Esophagus muscularis mucosa (tissue), 4 donors: ENCODE measurements at regions not wholly inside any gene's neighbourhood (a gene's known extent, or its start where the extent isn't known, plus 50 kb on each side); places are given as distances from the start of the nearest gene placed in this dataset.
"Not testable (repeated sequence)": the region's sequence is repeated elsewhere in the genome, so short reads cannot be mapped to it uniquely, and the experiment has no call there.

Source experiments
- DNase-seq: peaks from one replicate; pipeline ENCODE4 v3.0.0-alpha.2; 2017; ENCODE audit errors: extremely low spot score
- H3K27ac ChIP-seq, 4 donors: fragments of 200-600 bp; sonication (generic); replicated peaks in 1 of 4; 1 replicate in 3 of 4; 2 replicates in 1 of 4; pipeline ENCODE4 v1.5.1; 2016 to 2019; ENCODE audit warnings: mild to moderate bottlenecking in 1 of 4
- H3K27me3 ChIP-seq, 4 donors: fragments of 200-600 bp; sonication (generic); one replicate each; pipeline versions ENCODE4 v1.5.1 to v1.6.0; 2016 to 2019
- H3K36me3 ChIP-seq, 4 donors: fragments of 200-600 bp; sonication (generic); one replicate each; pipeline ENCODE4 v1.5.1; 2016 to 2019
- H3K4me1 ChIP-seq, 4 donors: fragments of 200-600 bp; sonication (generic); one replicate each; pipeline ENCODE4 v1.5.1; 2016 to 2019
- H3K4me3 ChIP-seq, 4 donors: fragments of 200-600 bp; sonication (generic); 1 replicate in 2 of 4; 2 replicates in 2 of 4; pipeline ENCODE4 v1.5.1; 2016 to 2019; ENCODE audit warnings: mild to moderate bottlenecking in 4 of 4, moderate library complexity in 1 of 4
- H3K9me3 ChIP-seq, 4 donors: fragments of 200-600 bp; sonication (generic); 1 replicate in 3 of 4; 2 replicates in 1 of 4; pipeline ENCODE4 v1.5.1; 2016 to 2019
- EP300 ChIP-seq: sonication (generic); formaldehyde crosslinking; IDR thresholded peaks from one replicate; pipeline ENCODE4 v1.6.1; 2017; ENCODE audit warnings: antibody characterized with exemption
- POLR2A ChIP-seq: fragments of 450-650 bp; IDR thresholded peaks from one replicate; pipeline ENCODE4 v1.6.1; 2017; ENCODE audit warnings: antibody characterized with exemption, moderate library complexity, mild to moderate bottlenecking, low read depth
- POLR2AphosphoS5 ChIP-seq, 2 donors: sonication (generic); formaldehyde crosslinking; IDR thresholded peaks; one replicate each; pipeline ENCODE4 v1.6.1; 2017; ENCODE audit warnings: antibody characterized with exemption in 2 of 2
- WGBS: methylation state at CpG from one replicate; pipeline ENCODE4 v1.1.5; 2018; 5-methylcytosine and 5-hydroxymethylcytosine counted together
- intact Hi-C: fragments of 100-400 bp; cut with DNase I; formaldehyde crosslinking; loops from one replicate; pipeline ENCODE4 v1.15.1; 2023
- TF ChIP-seq, protein P1 (sequence below), 3 experiments: fragments of 200-600 bp in 2 of 3; fragments of 450-650 bp in 1 of 3; sonication (generic) in 2 of 3; IDR thresholded peaks; one replicate each; pipeline ENCODE4 v1.5.1; 2017 to 2019; ENCODE audit warnings: antibody characterized with exemption in 3 of 3, mild to moderate bottlenecking in 2 of 3, moderate library complexity in 1 of 3

DNA sequence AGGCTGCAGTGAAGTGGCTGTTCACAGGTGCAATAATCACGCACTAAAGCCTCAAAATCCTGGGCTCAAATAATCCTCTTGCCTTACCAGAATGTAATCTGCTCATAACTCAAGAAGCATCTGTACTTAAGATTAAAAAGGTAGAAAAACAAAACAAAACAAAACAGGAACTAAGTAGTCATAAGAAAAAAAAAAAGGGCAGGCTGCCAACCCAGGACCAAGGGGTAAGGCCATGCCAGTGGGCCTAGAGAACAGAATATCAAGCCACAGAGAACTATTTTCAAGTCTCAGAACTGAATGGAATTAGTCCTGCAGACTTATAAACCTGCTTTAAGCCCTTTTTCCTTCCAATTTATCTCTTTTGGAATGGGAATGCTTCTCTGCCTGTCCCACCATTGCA, 64.8 kb upstream of the TBC1D3K start:
- no peak overlapping the region for H3K27ac ChIP-seq
- TF ChIP-seq POLR2AphosphoS5 (IDR thresholded peaks at IDR 0.05) (no peak), EP300 (no peak), POLR2A (no peak)
- TF ChIP-seq, protein P1, sequence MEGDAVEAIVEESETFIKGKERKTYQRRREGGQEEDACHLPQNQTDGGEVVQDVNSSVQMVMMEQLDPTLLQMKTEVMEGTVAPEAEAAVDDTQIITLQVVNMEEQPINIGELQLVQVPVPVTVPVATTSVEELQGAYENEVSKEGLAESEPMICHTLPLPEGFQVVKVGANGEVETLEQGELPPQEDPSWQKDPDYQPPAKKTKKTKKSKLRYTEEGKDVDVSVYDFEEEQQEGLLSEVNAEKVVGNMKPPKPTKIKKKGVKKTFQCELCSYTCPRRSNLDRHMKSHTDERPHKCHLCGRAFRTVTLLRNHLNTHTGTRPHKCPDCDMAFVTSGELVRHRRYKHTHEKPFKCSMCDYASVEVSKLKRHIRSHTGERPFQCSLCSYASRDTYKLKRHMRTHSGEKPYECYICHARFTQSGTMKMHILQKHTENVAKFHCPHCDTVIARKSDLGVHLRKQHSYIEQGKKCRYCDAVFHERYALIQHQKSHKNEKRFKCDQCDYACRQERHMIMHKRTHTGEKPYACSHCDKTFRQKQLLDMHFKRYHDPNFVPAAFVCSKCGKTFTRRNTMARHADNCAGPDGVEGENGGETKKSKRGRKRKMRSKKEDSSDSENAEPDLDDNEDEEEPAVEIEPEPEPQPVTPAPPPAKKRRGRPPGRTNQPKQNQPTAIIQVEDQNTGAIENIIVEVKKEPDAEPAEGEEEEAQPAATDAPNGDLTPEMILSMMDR (IDR thresholded peaks at IDR 0.05), result no peak
- DNase-seq, result no peak
- WGBS, result 91% methylated on average over 1 of the region's 1 CpG
- intact Hi-C loops, result no loop called here
- H3K27me3 ChIP-seq, result peaks cover 0 to 15% (median 0%) of the 10 kb centered on the region in 4 donors
- H3K4me3 ChIP-seq, result no peak overlapping the region
- no peaks in the 10 kb centered on the region for H3K9me3 ChIP-seq
- no peaks in the 10 kb centered on the region for H3K4me1 ChIP-seq
- H3K36me3 ChIP-seq, result no peaks in the 10 kb centered on the region

DNA sequence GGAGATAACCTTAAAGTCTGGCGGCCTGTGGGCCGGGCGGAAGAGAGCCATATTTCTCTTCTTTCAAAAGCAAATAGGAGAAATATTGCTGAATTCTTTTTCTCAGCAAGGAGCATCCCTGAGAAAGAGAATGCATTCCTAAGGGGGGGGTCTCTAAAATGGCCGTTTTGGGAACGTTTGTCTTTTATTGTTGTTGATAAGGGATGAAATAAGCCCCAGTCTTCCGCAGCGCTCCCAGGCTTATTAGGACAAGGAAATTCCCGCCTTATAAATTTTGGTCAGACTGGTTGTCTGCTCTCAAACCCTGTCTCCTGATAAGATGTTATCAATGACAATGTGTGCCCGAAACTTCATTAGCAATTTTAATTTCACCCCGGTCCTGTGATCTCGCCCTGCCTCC, 65.8 kb upstream of the TBC1D3K start:
- H3K27ac ChIP-seq, H3K9me3 ChIP-seq, DNase-seq, H3K36me3 ChIP-seq, intact Hi-C loops, H3K4me3 ChIP-seq, H3K4me1 ChIP-seq: not testable (repeated sequence)
- peaks cover 0 to 15% (median 0%) of the 10 kb centered on the region in 4 donors for H3K27me3 ChIP-seq
- 93% methylated on average over 11 of the region's 11 CpGs for WGBS

DNA sequence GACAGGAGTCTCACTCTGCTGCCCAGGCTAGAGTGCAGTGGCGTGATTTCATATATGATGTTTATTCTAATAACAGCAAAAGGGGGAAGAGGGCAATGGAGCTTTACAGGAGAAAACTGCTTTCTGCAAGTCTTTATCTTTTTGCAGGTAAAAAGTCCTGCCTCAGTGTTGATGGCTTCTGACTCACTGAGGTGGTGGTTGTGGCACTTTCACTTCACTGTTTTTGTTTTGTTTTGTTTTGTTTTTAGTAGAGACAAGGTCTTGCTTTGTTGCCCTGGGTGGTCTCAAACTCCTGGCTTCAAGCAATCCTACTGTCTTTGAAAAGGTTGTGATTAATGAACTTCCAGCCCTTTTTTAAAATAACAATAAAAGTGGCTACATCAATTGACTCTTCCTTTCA, 68.0 kb upstream of the TBC1D3K start:
- Histone ChIP-seq H3K27ac (no peak overlapping the region), H3K4me3 (no peak overlapping the region), H3K9me3 (no peaks in the 10 kb centered on the region), H3K4me1 (no peaks in the 10 kb centered on the region), H3K27me3 (peaks cover 0 to 26% (median 0%) of the 10 kb centered on the region in 4 donors), H3K36me3 (no peaks in the 10 kb centered on the region)
- DNase-seq, result no peak
- WGBS, result 75% methylated on average over 1 of the region's 1 CpG
- intact Hi-C loops, result no loop called here
- TF ChIP-seq EP300, result no peak
- no peak for TF ChIP-seq POLR2AphosphoS5 (IDR thresholded peaks at IDR 0.05)
- TF ChIP-seq, protein P1 (IDR thresholded peaks at IDR 0.05), result no peak
- TF ChIP-seq POLR2A, result no peak

DNA sequence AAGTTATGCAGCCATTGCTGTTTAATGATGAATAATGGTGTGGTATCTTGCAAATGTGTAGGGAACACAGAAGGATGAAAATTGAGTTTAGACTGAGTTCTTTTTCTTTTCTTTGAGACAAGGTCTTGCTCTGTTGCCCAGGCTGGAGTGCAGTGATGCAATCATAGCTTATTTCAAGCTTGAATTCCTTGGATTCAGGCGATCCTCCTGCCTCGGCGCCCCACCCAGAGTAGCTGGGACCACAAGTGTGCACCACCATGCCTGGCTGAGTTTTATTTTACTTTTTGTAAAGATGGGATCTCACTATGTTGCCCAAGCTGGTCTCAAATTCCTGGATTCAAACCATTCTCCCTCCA, 74.6 kb upstream of the TBC1D3K start:
- Histone ChIP-seq H3K9me3 (no peaks in the 10 kb centered on the region), H3K4me1 (peaks cover 0 to 6% (median 4%) of the 10 kb centered on the region in 4 donors), H3K36me3 (no peaks in the 10 kb centered on the region), H3K27ac (no peak overlapping the region), H3K4me3 (no peak overlapping the region), H3K27me3 (peaks cover 0 to 34% (median 2%) of the 10 kb centered on the region in 4 donors)
- intact Hi-C loops, result no loop called here
- DNase-seq, result no peak
- WGBS, result 89% methylated on average over 3 of the region's 3 CpGs
- no peak for TF ChIP-seq EP300
- TF ChIP-seq, protein P1 (IDR thresholded peaks at IDR 0.05), result no peak
- TF ChIP-seq POLR2A, result no peak
- TF ChIP-seq POLR2AphosphoS5 (IDR thresholded peaks at IDR 0.05), result no peak

DNA sequence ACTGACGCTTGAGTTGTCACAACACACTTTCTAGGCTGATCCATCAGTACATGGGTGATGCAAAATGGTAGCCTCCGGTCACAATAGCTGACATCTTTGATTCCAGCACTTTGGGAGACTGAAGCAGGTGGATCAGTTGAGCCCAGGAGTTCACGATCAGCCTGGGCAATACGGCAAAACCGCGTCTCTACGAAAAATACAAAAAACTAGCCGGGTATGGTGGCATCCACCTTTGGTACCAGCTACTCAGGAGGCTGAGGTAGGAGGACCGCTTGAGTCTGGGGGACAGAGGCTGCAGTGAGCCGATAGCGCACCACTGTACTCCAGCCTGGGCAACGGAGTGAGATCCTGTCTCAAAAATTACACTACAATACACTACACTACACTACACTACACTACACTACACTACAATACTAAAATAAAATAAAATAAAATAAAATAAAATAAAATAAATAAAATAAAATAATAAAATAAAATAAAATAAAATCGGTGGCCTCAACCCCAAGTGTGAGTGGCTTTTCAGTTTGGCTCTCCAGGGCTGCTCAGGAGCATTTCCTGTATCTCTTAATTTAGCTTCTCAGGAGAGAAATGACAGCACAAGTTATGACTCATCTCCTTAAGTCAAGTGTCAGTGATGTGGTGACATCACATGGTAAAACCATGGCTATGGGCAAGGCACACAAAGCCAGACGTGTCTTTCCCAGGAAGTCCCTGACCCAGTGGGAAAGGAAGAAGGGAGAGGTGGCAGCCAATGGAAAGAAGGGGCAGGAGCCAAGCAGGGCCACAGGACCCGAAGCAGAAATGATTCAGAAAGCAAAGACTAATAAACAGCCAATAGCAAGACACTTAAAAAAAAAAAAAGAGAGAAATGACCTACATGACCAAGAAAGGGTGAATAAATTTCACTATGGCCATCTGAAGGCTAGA, 75.3 kb upstream of the TBC1D3K start:
- no peaks in the 10 kb centered on the region for H3K9me3 ChIP-seq
- TF ChIP-seq, protein P1 (IDR thresholded peaks at IDR 0.05), result no peak
- TF ChIP-seq POLR2AphosphoS5 (IDR thresholded peaks at IDR 0.05) (no peak), POLR2A (no peak), EP300 (no peak)

More for the DNA sequence above, 75.3 kb upstream of the TBC1D3K start:
- H3K27ac ChIP-seq, result no peak overlapping the region
- no peak overlapping the region for H3K4me3 ChIP-seq
- peaks cover 0 to 41% (median 8%) of the 10 kb centered on the region in 4 donors for H3K27me3 ChIP-seq
- no peaks in the 10 kb centered on the region for H3K36me3 ChIP-seq
- 81% methylated on average over 15 of the region's 15 CpGs for WGBS
- peak; percentile 45 for DNase-seq
- H3K4me1 ChIP-seq, result peaks cover 0 to 10% (median 9%) of the 10 kb centered on the region in 4 donors
- intact Hi-C loops, result no loop called here
